ENCODE measurements at regions not wholly inside any gene's neighbourhood (a gene's known extent, or its start where the extent isn't known, plus 50 kb on each side); places are given as distances from the start of the nearest gene placed in this dataset.

DNA sequence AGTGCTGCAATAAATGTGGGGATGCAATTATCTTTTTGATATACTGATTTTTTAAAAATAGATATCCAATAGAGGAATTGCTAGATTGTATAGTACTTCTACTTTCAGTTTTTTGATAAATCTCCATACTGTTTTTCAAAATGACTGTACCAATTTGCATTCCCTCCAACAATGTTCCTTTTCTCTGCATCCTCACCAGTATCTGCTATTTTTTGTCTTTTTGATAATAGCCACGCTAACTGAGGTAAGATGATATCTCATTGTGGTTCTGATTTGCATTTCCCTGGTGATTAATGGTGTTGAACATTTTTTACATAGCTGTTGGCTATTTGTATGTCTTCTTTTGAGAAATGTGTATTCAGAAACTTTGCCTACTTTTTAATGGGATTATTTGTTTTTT is 217.7 kb upstream of the MTPN start:
- no peak for DNase-seq (ENCODE audit: low read depth, low spot score)
- Histone ChIP-seq H3K9me3 (ENCODE audit: control insufficient read depth, insufficient read depth, low read depth, low read length) (no peaks in the 10 kb centered on the region), H3K36me3 (ENCODE audit: control insufficient read depth, insufficient read depth, low read length) (no peaks in the 10 kb centered on the region), H3K4me3 (ENCODE audit: low read depth in 2 of 2, low read length in 2 of 2) (no peak overlapping the region), H3K4me1 (ENCODE audit: control insufficient read depth, insufficient read depth, low read length) (no peaks in the 10 kb centered on the region), H3K27ac (ENCODE audit: low read length) (no peak overlapping the region), H3K27me3 (ENCODE audit: control insufficient read depth, insufficient read depth, low read length) (no peaks in the 10 kb centered on the region)
- CTCF ChIA-PET, result no interaction called here
- intact Hi-C loops (cut with micrococcal nuclease; ENCODE audit: unreplicated experiment) (no loop called here), in situ Hi-C loops (cut with HindIII; ENCODE audit: low pct_unique_long_range_greater_than_20kb, low sequenced_read_pairs) (no loop called here)
- BruUV-seq (replicated peaks), result no TSS peak
- no peak for ATAC-seq
- POLR2A ChIA-PET, result no interaction called here
- TF ChIP-seq POLR2AphosphoS5 (IDR thresholded peaks at IDR 0.05; ENCODE audit: low read depth, low read length), result no peak
- TF ChIP-seq, protein P1, sequence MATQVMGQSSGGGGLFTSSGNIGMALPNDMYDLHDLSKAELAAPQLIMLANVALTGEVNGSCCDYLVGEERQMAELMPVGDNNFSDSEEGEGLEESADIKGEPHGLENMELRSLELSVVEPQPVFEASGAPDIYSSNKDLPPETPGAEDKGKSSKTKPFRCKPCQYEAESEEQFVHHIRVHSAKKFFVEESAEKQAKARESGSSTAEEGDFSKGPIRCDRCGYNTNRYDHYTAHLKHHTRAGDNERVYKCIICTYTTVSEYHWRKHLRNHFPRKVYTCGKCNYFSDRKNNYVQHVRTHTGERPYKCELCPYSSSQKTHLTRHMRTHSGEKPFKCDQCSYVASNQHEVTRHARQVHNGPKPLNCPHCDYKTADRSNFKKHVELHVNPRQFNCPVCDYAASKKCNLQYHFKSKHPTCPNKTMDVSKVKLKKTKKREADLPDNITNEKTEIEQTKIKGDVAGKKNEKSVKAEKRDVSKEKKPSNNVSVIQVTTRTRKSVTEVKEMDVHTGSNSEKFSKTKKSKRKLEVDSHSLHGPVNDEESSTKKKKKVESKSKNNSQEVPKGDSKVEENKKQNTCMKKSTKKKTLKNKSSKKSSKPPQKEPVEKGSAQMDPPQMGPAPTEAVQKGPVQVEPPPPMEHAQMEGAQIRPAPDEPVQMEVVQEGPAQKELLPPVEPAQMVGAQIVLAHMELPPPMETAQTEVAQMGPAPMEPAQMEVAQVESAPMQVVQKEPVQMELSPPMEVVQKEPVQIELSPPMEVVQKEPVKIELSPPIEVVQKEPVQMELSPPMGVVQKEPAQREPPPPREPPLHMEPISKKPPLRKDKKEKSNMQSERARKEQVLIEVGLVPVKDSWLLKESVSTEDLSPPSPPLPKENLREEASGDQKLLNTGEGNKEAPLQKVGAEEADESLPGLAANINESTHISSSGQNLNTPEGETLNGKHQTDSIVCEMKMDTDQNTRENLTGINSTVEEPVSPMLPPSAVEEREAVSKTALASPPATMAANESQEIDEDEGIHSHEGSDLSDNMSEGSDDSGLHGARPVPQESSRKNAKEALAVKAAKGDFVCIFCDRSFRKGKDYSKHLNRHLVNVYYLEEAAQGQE (IDR thresholded peaks at IDR 0.05; ENCODE audit: insufficient read depth in 1 of 2, low read depth in 2 of 2, low read length in 1 of 2), result no peak
- TF ChIP-seq, protein P2, sequence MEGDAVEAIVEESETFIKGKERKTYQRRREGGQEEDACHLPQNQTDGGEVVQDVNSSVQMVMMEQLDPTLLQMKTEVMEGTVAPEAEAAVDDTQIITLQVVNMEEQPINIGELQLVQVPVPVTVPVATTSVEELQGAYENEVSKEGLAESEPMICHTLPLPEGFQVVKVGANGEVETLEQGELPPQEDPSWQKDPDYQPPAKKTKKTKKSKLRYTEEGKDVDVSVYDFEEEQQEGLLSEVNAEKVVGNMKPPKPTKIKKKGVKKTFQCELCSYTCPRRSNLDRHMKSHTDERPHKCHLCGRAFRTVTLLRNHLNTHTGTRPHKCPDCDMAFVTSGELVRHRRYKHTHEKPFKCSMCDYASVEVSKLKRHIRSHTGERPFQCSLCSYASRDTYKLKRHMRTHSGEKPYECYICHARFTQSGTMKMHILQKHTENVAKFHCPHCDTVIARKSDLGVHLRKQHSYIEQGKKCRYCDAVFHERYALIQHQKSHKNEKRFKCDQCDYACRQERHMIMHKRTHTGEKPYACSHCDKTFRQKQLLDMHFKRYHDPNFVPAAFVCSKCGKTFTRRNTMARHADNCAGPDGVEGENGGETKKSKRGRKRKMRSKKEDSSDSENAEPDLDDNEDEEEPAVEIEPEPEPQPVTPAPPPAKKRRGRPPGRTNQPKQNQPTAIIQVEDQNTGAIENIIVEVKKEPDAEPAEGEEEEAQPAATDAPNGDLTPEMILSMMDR (IDR thresholded peaks at IDR 0.05), result no peak
- no peak for TF ChIP-seq SIN3A (IDR thresholded peaks at IDR 0.05; ENCODE audit: borderline replicate concordance, insufficient read depth, low read depth, low read length)
- TF ChIP-seq TCF7L2 (IDR thresholded peaks at IDR 0.05; ENCODE audit: low read depth, low read length), result no peak

GRCh38 chr7:136193940-136194339 is 216.8 kb upstream of the MTPN start:
- Histone ChIP-seq H3K27me3 (ENCODE audit: control insufficient read depth, insufficient read depth, low read length) (no peaks in the 10 kb centered on the region), H3K36me3 (ENCODE audit: control insufficient read depth, insufficient read depth, low read length) (no peaks in the 10 kb centered on the region), H3K4me3 (ENCODE audit: low read depth in 2 of 2, low read length in 2 of 2) (no peak overlapping the region), H3K4me1 (ENCODE audit: control insufficient read depth, insufficient read depth, low read length) (no peaks in the 10 kb centered on the region), H3K9me3 (ENCODE audit: control insufficient read depth, insufficient read depth, low read depth, low read length) (no peaks in the 10 kb centered on the region), H3K27ac (ENCODE audit: low read length) (no peak overlapping the region)
- DNase-seq (ENCODE audit: low read depth, low spot score), result no peak
- ATAC-seq, result no peak
- POLR2A ChIA-PET, result no interaction called here
- intact Hi-C loops (cut with micrococcal nuclease; ENCODE audit: unreplicated experiment), result no loop called here
- BruUV-seq (replicated peaks), result no TSS peak
- CTCF ChIA-PET, result no interaction called here
- no peak for TF ChIP-seq SIN3A (IDR thresholded peaks at IDR 0.05; ENCODE audit: borderline replicate concordance, insufficient read depth, low read depth, low read length)
- no peak for TF ChIP-seq TCF7L2 (IDR thresholded peaks at IDR 0.05; ENCODE audit: low read depth, low read length)
- no peak for TF ChIP-seq POLR2AphosphoS5 (IDR thresholded peaks at IDR 0.05; ENCODE audit: low read depth, low read length)
- TF ChIP-seq, protein P2 (IDR thresholded peaks at IDR 0.05), result no peak
- TF ChIP-seq, protein P1 (IDR thresholded peaks at IDR 0.05; ENCODE audit: insufficient read depth in 1 of 2, low read depth in 2 of 2, low read length in 1 of 2), result no peak
- in situ Hi-C loops (cut with HindIII; ENCODE audit: low pct_unique_long_range_greater_than_20kb, low sequenced_read_pairs), result no loop called here

Data from Panc1 (cell line).